ENCODE measurements at regions not wholly inside any gene's neighbourhood (a gene's known extent, or its start where the extent isn't known, plus 50 kb on each side); places are given as distances from the start of the nearest gene placed in this dataset.
"Not testable (repeated sequence)": the region's sequence is repeated elsewhere in the genome, so short reads cannot be mapped to it uniquely, and the experiment has no call there.

DNA sequence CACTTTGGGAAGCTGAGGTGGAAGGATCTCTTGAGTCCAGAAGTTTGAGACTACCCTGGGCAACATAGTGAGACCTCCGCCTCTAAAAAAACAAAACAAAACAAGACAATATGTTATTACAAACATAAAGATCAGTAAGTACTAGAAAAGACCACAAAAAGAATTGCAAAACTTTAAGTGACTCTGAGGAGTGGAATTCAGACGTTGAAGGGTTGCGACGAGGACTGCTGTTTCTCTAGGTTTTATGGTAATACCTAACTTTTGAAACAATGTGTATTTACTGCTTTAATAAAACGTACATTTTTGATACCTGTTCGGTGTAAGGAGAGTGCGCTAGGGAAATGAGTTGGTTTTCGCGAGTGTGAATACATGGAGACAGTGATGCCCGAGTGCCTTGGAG, 250.4 kb downstream of the GATA3 start:
- intact Hi-C loops (cut with DNase I), result no loop called here
- DNase-seq, result no peak

DNA sequence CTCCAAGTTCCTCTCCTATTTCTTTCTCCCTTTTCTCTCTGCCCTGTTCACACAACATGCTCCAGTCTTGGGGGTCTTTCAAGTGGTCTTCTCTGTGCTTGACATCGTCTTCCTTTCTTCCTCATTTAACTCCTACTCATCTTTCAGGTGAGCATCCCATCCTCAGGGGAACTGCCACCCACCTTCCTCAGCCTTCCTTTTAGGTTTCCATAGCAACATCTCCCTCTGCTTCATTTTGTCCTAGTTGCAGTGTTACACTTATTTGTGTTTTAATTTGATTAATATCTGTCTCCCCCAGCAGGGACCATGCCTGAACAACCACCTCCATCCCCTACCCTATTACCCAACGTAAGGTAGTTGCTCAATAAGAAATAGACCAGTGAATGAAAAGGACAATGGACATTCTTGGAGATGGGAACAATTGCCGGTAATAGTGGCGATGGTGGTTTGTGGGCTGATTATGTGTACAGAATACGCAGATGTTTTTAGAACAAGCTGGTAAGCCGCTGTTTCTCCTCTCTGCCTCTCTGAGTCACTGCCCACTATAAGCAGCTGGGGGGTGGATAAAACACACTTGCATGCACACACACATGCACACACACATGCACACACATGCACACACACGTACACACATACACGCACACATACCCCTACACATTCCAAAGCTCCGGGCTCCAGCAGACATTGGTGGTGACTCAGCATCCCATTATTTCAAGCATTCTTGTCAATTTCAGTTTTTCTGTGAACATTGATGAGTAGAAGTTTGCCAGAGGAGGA, 251.6 kb downstream of the GATA3 start:
- intact Hi-C loops (cut with DNase I), result no loop called here
- DNase-seq, result no peak

- intact Hi-C loops (cut with DNase I), result no loop called here
- DNase-seq, result no peak
Observed at GRCh38 chr10:8306685-8307364, 252.3 kb downstream of the GATA3 start.

DNA sequence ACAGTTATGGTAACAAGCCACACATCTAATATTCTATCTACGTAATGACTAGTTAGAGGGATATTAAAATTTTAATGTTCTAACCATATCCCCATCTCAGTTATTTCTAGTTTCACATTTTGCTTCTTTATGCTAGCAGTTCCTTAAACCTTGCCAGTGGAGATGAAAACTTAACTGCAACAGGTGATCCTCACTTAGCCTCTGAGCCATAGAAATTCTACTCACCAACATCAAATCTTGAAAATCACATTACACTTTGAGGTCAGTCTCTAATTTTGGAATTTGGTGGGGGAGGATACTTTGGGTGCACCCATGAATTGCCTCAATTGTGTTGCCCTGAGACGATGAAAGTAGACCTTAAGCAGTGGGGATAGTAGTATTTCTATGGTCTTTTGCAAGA, 256.4 kb downstream of the GATA3 start:
- intact Hi-C loops (cut with DNase I), result no loop called here

DNA sequence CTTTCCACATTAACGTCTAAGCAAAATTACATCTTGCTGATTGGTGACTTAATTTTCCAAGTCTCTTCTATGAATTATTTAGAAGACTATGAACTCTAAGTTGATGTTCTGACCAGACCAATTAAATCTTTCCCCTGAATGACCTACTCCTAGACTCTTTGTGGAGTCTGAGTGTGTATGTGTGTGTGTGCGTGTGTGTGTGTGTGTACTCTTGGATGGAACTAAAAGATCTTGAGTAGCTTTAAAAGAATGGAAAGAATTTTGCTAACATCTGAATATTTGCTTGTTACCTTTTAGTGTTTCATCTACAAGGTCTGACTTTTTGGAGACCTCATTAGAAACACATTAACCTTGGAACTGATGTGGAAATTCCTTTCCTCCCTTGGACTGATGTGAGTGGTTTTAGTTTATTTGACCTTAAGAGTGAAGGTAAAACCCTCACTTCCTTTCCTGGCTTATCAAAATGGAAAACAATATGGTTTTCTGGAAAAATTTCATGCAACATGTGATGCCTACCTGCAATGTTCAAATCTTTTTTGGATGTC, 257.1 kb downstream of the GATA3 start:
- DNase-seq, result no peak
- intact Hi-C loops (cut with DNase I), result no loop called here

More for the DNA sequence above, 256.4 kb downstream of the GATA3 start:
- no peak for DNase-seq

DNA sequence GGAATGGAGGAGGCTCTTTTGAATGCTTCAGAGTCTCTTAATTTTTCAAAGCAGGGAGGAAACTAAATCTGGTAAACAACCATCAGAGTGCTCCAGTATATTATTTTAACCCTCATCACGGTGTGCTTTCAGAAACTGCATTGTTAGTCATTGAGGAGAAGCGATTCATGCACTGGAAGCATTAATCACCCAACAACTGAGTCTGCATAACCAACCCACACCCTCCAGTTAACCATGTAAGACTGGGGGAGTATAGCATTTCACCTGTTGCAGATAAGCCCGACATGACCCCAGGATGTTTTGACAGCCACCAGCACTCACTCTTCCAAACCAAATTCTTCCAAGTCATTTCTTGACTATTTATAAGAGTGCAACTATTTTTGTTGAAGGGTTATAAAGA, 257.6 kb downstream of the GATA3 start:
- intact Hi-C loops (cut with DNase I), result no loop called here
- no peak for DNase-seq

- intact Hi-C loops (cut with DNase I), result no loop called here
- no peak for DNase-seq
Observed at GRCh38 chr10:8312781-8313180, 258.3 kb downstream of the GATA3 start.

DNA sequence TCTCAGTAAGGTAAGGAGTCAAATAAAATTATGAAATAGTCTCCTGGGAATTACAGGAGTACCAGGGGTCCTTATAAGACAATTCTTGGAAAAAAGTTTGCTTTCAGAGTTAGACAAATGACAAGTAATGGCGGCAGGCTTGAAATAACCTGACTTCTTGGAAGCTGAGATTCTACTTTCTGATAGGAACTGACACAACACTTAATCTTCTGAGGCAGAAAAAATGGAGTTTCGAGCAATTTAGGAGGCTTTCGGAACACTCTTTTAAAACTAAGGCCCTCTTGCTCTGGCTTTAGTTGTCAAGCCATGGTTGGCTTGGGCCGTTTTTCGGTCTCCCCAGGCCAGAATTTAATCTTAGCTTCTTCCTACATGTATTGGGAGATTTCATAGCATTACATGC, 260.0 kb downstream of the GATA3 start:
- DNase-seq, result no peak
- intact Hi-C loops (cut with DNase I), result no loop called here

DNA sequence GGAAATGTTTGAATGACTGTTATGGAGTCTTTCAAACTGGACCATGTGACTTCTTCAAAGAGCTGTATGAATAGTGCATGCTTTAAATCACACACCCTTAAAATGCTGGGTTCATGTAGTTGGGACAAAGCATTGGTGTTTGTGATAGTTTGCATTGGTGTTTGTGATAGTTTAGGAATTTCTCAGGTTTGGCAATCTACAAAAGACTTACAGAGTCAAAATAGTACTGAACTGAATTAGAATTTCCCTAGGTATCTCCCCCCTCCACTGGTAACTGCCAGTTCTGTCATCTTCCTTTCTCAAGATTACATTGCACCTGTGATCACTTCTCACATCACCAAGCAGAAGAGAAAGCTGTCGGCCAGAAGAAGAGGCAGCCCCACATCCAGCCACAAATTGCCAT, 261.1 kb downstream of the GATA3 start:
- DNase-seq, result no peak
- intact Hi-C loops (cut with DNase I), result no loop called here

DNA sequence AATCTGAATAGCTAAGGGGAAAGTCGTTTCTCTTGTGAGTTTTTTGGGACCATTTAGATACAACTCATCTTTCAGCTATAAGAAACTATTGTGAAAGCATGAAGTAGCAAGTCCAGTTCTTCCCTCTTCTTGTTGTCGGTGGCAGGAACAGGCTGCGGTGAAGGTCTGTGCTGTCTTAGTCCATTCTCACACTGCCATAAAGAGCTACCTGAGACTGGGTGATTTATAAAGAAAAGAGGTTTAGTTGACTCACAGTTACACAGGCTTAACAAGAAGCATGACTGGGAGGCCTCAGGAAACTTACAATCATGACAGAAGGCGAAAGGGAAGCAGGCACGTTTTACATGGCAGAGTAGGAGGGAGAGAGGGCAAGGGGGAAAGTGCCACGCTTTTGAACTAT, 261.8 kb downstream of the GATA3 start:
- intact Hi-C loops (cut with DNase I), result no loop called here
- no peak for DNase-seq

DNA sequence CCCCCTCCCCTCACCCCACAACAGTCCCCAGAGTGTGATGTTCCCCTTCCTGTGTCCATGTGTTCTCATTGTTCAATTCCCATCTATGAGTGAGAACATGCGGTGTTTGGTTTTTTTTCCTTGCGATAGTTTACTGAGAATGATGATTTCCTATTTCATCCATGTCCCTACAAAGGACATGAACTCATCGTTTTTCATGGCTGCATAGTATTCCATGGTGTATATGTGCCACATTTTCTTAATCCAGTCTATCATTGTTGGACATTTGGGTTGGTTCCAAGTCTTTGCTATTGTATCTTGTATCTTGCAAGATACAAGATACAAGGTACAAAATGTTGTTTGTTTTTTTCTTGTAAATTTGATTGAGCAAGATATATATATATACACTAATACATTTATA, 263.9 kb downstream of the GATA3 start:
- DNase-seq; intact Hi-C loops (cut with DNase I): not testable (repeated sequence)

GRCh38 chr10:8318956-8319355, 264.5 kb downstream of the GATA3 start:
- DNase-seq, result no peak
- intact Hi-C loops (cut with DNase I), result no loop called here

- no peak for DNase-seq
- intact Hi-C loops (cut with DNase I), result no loop called here
Observed at GRCh38 chr10:8319704-8320103, 265.2 kb downstream of the GATA3 start.

DNA sequence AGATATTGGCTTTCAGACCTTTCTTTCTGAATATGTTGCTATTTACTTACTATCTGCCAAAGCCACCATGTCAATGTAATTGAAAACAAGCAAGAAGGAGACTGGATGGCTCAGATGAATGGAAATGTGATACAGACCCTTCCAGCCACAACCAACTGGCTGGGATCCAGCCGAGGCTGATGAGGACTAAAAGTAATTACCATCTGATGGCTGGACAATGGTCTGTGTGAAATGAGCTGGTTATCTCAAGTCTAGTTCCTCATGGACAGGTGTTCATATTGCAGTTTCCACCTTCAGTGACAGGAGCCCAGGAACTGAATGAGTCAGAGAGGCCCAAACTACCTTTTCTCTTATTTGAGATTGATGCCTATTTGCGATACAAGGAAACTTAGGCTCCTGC, 267.5 kb downstream of the GATA3 start:
- no peak for DNase-seq
- intact Hi-C loops (cut with DNase I), result no loop called here

- intact Hi-C loops (cut with DNase I), result no loop called here
Observed at GRCh38 chr10:8323428-8324054, 269.1 kb downstream of the GATA3 start.

GRCh38 chr10:8325024-8325980, 270.8 kb downstream of the GATA3 start:
- DNase-seq, result no peak
- intact Hi-C loops (cut with DNase I), result no loop called here

More at GRCh38 chr10:8323428-8324054, 269.1 kb downstream of the GATA3 start:
- DNase-seq, result no peak

DNA sequence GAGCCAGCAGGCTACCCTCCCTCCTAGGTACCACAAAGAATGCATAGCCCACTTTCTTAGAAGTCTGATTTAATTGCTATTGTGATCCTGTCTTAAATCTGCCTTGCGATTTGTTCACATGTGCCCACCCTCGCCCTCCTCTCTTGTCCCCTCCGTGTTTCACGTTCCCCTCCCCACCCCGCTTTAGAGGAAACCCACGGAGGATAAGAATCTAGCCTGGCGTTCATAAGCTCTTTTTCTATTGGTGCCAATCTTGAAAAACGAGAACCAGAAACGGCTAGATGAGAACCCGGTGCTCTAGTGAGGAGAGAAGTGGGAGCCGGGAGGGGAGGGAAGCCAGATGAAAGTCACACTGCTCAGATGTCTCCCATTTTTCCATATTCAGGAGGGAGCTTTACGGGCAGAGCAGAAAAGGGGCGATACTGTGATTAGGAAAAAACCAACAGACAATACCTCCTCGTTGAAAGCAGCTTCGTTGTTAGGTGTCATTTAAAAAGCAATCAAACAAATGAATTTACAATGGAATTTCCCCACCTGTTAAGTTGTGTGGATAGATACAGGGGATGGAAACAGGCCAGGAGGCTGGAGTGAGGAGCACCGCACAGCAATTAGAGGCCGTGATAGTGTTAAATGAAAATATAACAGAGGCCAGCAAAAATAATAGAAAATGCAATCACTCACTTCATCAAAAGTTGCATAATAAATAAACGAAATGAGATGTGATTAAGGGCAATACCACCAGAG, 272.1 kb downstream of the GATA3 start:
- no peak for DNase-seq
- intact Hi-C loops (cut with DNase I), result no loop called here

- DNase-seq, result no peak
- intact Hi-C loops (cut with DNase I), result no loop called here
Observed at GRCh38 chr10:8327140-8327423, 272.6 kb downstream of the GATA3 start.

- intact Hi-C loops (cut with DNase I), result no loop called here
- DNase-seq, result no peak
Observed at GRCh38 chr10:8331387-8331786, 276.9 kb downstream of the GATA3 start.

Data from posterior cingulate gyrus (tissue), 11 donors.